ENCODE measurements at regions not wholly inside any gene's neighbourhood (a gene's known extent, or its start where the extent isn't known, plus 50 kb on each side); places are given as distances from the start of the nearest gene placed in this dataset.
"Not testable (repeated sequence)": the region's sequence is repeated elsewhere in the genome, so short reads cannot be mapped to it uniquely, and the experiment has no call there.

GRCh38 chr2:19169134-19169768 lies 189.2 kb downstream of the OSR1 start:
- 89% methylated on average over 2 of the region's 2 CpGs for WGBS
- no peak for DNase-seq (ENCODE audit: low spot score)
- no peak for TF ChIP-seq RAD21 (IDR thresholded peaks at IDR 0.05)
- TF ChIP-seq JUND (IDR thresholded peaks at IDR 0.05) = no peak
- no peak for TF ChIP-seq REST (IDR thresholded peaks at IDR 0.05)
- TF ChIP-seq RXRA (IDR thresholded peaks at IDR 0.05) = no peak
- TF ChIP-seq, protein P1, sequence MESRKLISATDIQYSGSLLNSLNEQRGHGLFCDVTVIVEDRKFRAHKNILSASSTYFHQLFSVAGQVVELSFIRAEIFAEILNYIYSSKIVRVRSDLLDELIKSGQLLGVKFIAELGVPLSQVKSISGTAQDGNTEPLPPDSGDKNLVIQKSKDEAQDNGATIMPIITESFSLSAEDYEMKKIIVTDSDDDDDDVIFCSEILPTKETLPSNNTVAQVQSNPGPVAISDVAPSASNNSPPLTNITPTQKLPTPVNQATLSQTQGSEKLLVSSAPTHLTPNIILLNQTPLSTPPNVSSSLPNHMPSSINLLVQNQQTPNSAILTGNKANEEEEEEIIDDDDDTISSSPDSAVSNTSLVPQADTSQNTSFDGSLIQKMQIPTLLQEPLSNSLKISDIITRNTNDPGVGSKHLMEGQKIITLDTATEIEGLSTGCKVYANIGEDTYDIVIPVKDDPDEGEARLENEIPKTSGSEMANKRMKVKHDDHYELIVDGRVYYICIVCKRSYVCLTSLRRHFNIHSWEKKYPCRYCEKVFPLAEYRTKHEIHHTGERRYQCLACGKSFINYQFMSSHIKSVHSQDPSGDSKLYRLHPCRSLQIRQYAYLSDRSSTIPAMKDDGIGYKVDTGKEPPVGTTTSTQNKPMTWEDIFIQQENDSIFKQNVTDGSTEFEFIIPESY (IDR thresholded peaks at IDR 0.05) = no peak
- TF ChIP-seq, protein P2, sequence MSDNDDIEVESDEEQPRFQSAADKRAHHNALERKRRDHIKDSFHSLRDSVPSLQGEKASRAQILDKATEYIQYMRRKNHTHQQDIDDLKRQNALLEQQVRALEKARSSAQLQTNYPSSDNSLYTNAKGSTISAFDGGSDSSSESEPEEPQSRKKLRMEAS (IDR thresholded peaks at IDR 0.05) = no peak
- TF ChIP-seq ATF3 (IDR thresholded peaks at IDR 0.05) = no peak
- Histone ChIP-seq H3K4me3 (ENCODE audit: low read depth in 1 of 3, low read length in 3 of 3) (no peak overlapping the region), H3K4me1 (ENCODE audit: control insufficient read depth in 4 of 4, insufficient read depth in 4 of 4, low read length in 3 of 4) (no peaks in the 10 kb centered on the region), H3K36me3 (ENCODE audit: control insufficient read depth in 4 of 4, insufficient read depth in 3 of 4, low read depth in 1 of 4, low read length in 3 of 4) (no peaks in the 10 kb centered on the region), H3K27ac (ENCODE audit: low read depth in 1 of 2, low read length in 2 of 2) (no peak overlapping the region), H3K9me3 (ENCODE audit: control insufficient read depth in 4 of 4, low read length in 3 of 4) (no peaks in the 10 kb centered on the region), H3K27me3 (ENCODE audit: control insufficient read depth in 4 of 4, insufficient read depth in 4 of 4, low read length in 3 of 4) (no peaks in the 10 kb centered on the region), H3K9ac (ENCODE audit: low read depth in 1 of 2, low read length in 2 of 2) (no peak overlapping the region)

GRCh38 chr2:19164099-19164498 lies 194.3 kb downstream of the OSR1 start:
- not testable (repeated sequence) for DNase-seq (ENCODE audit: low spot score); H3K27me3 ChIP-seq (ENCODE audit: control insufficient read depth in 4 of 4, insufficient read depth in 4 of 4, low read length in 3 of 4); H3K36me3 ChIP-seq (ENCODE audit: control insufficient read depth in 4 of 4, insufficient read depth in 3 of 4, low read depth in 1 of 4, low read length in 3 of 4); H3K4me1 ChIP-seq (ENCODE audit: control insufficient read depth in 4 of 4, insufficient read depth in 4 of 4, low read length in 3 of 4); H3K9me3 ChIP-seq (ENCODE audit: control insufficient read depth in 4 of 4, low read length in 3 of 4); H3K9ac ChIP-seq (ENCODE audit: low read depth in 1 of 2, low read length in 2 of 2); H3K4me3 ChIP-seq (ENCODE audit: low read depth in 1 of 3, low read length in 3 of 3); H3K27ac ChIP-seq (ENCODE audit: low read depth in 1 of 2, low read length in 2 of 2)
- WGBS = 28% methylated on average over 9 of the region's 9 CpGs

GRCh38 chr2:19158896-19159295 lies 199.5 kb downstream of the OSR1 start:
- no peak overlapping the region for H3K4me3 ChIP-seq (ENCODE audit: low read depth in 1 of 3, low read length in 3 of 3)
- WGBS = 82% methylated on average over 4 of the region's 4 CpGs
- TF ChIP-seq, protein P1 (IDR thresholded peaks at IDR 0.05) = no peak
- TF ChIP-seq NR2F2 (IDR thresholded peaks at IDR 0.05) (no peak), HNF4G (IDR thresholded peaks at IDR 0.05) (no peak), YY1 (IDR thresholded peaks at IDR 0.05) (no peak), HNF4A (conservative IDR thresholded peaks at IDR 0.05) (no peak), CTCF (IDR thresholded peaks at IDR 0.05; ENCODE audit: low read depth, low read length, missing input control) (no peak), FOXA2 (IDR thresholded peaks at IDR 0.05) (no peak), TAF1 (conservative IDR thresholded peaks at IDR 0.05) (no peak), FOXA1 (IDR thresholded peaks at IDR 0.05) (no peak), RXRA (IDR thresholded peaks at IDR 0.05) (no peak), JUND (IDR thresholded peaks at IDR 0.05) (no peak), EGR1 (IDR thresholded peaks at IDR 0.05; ENCODE audit: low read depth in 2 of 2) (no peak)
- TF ChIP-seq, protein P2 (IDR thresholded peaks at IDR 0.05) = no peak
- H3K9me3 ChIP-seq (ENCODE audit: control insufficient read depth in 4 of 4, low read length in 3 of 4) = peaks cover 0 to 6% (median 0%) of the 10 kb centered on the region in 4 donors
- no peaks in the 10 kb centered on the region for H3K36me3 ChIP-seq (ENCODE audit: control insufficient read depth in 4 of 4, insufficient read depth in 3 of 4, low read depth in 1 of 4, low read length in 3 of 4)
- no peaks in the 10 kb centered on the region for H3K4me1 ChIP-seq (ENCODE audit: control insufficient read depth in 4 of 4, insufficient read depth in 4 of 4, low read length in 3 of 4)
- no peak for DNase-seq (ENCODE audit: low spot score)
- H3K27me3 ChIP-seq (ENCODE audit: control insufficient read depth in 4 of 4, insufficient read depth in 4 of 4, low read length in 3 of 4) = no peaks in the 10 kb centered on the region
- no peak overlapping the region for H3K27ac ChIP-seq (ENCODE audit: low read depth in 1 of 2, low read length in 2 of 2)
- no peak overlapping the region for H3K9ac ChIP-seq (ENCODE audit: low read depth in 1 of 2, low read length in 2 of 2)

Data from liver (tissue), 8 donors.